GM12878 (cell line): ENCODE measurements at regions not wholly inside any gene's neighbourhood (a gene's known extent, or its start where the extent isn't known, plus 50 kb on each side); places are given as distances from the start of the nearest gene placed in this dataset.

Experiments used
- ATAC-seq: fragments of 200-7000 bp; cut with Tn5 transposase; 3 replicates; pipeline ENCODE4 v1.9.1; 2020; ENCODE audit warnings: mild to moderate bottlenecking, moderate library complexity
- BruUV-seq: library from RNA; stranded (reverse); fragments of 400-500 nt; replicated peaks from 2 replicates; lab custom pipeline; 2021; lab: Mats Ljungman, UMichigan
- CTCF ChIA-PET: fragments of 300-600 bp; sonication (Branson Sonifier 250); formaldehyde crosslinking; extraction: SDS; loops from one replicate; lab custom pipeline; 2021; ENCODE audit warnings: inconsistent platforms; lab: Yijun Ruan, JAX
- POLR2A ChIA-PET: fragments of 350-600 bp; formaldehyde crosslinking; extraction: SDS; loops from one replicate; lab custom pipeline; 2021; ENCODE audit warnings: inconsistent platforms; lab: Charles Lee
- RAD21 ChIA-PET: fragments of 300-600 bp; sonication (Branson Sonifier 250); formaldehyde crosslinking; loops from one replicate; lab custom pipeline; 2023; ENCODE audit warnings: antibody characterized with exemption; ENCODE audit not compliant: unreplicated experiment; lab: Charles Lee
- SMC1A ChIA-PET: fragments of 300-600 bp; sonication (Branson Sonifier 250); formaldehyde crosslinking; loops from one replicate; lab custom pipeline; 2023; ENCODE audit not compliant: unreplicated experiment, uncharacterized antibody; lab: Charles Lee
- DNase-seq: peaks from one replicate; pipeline ENCODE4 v3.0.0-alpha.2; 2011; ENCODE audit warnings: low read depth, low spot score
- FAIRE-seq: peaks from 3 replicates; lab custom pipeline; 2011; peaks lifted over from hg19 to GRCh38; lab: Jason Lieb, UNC
- H2AFZ ChIP-seq: 2 replicates; pipeline ENCODE4 v1.6.0; 2011; ENCODE audit warnings: low read depth, low read length, control low read depth; ENCODE audit not compliant: control insufficient read depth
- H3K27ac ChIP-seq: 2 replicates; pipeline ENCODE4 v1.5.1; 2011; ENCODE audit warnings: control low read depth; ENCODE audit not compliant: control insufficient read depth, insufficient read depth
- H3K27me3 ChIP-seq, 2 experiments: replicated peaks in 1 of 2; 2 replicates each; pipeline versions ENCODE4 v1.6.0 to v1.6.1; 2011; ENCODE audit warnings: low read length in 1 of 2; ENCODE audit not compliant: control insufficient read depth in 2 of 2, insufficient read depth in 2 of 2
- H3K36me3 ChIP-seq, 2 experiments: 2 replicates each; pipeline ENCODE4 v1.5.1; 2011; ENCODE audit warnings: low read length in 1 of 2; ENCODE audit not compliant: control insufficient read depth in 2 of 2, insufficient read depth in 2 of 2
- H3K4me1 ChIP-seq: 2 replicates; pipeline ENCODE4 v1.6.1; 2011; ENCODE audit warnings: mild to moderate bottlenecking, low read length, moderate library complexity, mixed read lengths; ENCODE audit not compliant: control insufficient read depth, insufficient read depth
- H3K4me2 ChIP-seq: 2 replicates; pipeline ENCODE4 v1.6.0; 2011; ENCODE audit warnings: control low read depth; ENCODE audit not compliant: control insufficient read depth, insufficient read depth
- H3K4me3 ChIP-seq: fragments of 200-600 bp; sonication (generic); 2 replicates; pipeline ENCODE4 v1.5.1; 2016
- H3K79me2 ChIP-seq: 2 replicates; pipeline ENCODE4 v1.6.0; 2011; ENCODE audit warnings: low read length; ENCODE audit not compliant: control insufficient read depth, insufficient read depth
- H3K9ac ChIP-seq: 2 replicates; pipeline ENCODE4 v1.8.0; 2011; ENCODE audit warnings: low read length, control low read depth, mixed read lengths; ENCODE audit not compliant: control insufficient read depth, insufficient read depth
- H3K9me3 ChIP-seq: replicated peaks from 3 replicates; pipeline ENCODE4 v1.5.1; 2011; ENCODE audit warnings: mild to moderate bottlenecking, low read length; ENCODE audit not compliant: control insufficient read depth, insufficient read depth
- H4K20me1 ChIP-seq: 2 replicates; pipeline ENCODE4 v1.6.0; 2011; ENCODE audit not compliant: control insufficient read depth, insufficient read depth
- CREB1 ChIP-seq: IDR thresholded peaks from 2 replicates; pipeline ENCODE4 v1.6.1; 2012; ENCODE audit warnings: low read depth, mild to moderate bottlenecking, inconsistent platforms
- JUND ChIP-seq: IDR thresholded peaks from 2 replicates; pipeline ENCODE4 v1.6.1; 2012; ENCODE audit warnings: low read depth, mild to moderate bottlenecking, low read length, improper control_type of control experiment, moderate library complexity
- NR2F1 ChIP-seq: fragments of 450-650 bp; conservative IDR thresholded peaks from 2 replicates; pipeline ENCODE4 v1.6.1; 2017; ENCODE audit warnings: mild to moderate bottlenecking
- PAX5 ChIP-seq: IDR thresholded peaks from 2 replicates; pipeline ENCODE4 v1.6.1; 2011; ENCODE audit warnings: low read depth, low read length, borderline replicate concordance
- POLR2A ChIP-seq: IDR thresholded peaks from 2 replicates; pipeline ENCODE4 v1.6.1; 2011; ENCODE audit warnings: low read depth, mild to moderate bottlenecking, low read length
- SMAD1 ChIP-seq: fragments of 450-650 bp; IDR thresholded peaks from 2 replicates; pipeline ENCODE4 v1.6.1; 2018; ENCODE audit warnings: mild to moderate bottlenecking, low read depth; ENCODE audit not compliant: partially characterized antibody
- SPI1 ChIP-seq: IDR thresholded peaks from 2 replicates; pipeline ENCODE4 v1.6.1; 2011; ENCODE audit warnings: low read depth, mild to moderate bottlenecking, low read length, moderate library complexity, borderline replicate concordance; ENCODE audit not compliant: insufficient read depth
- TCF7 ChIP-seq: IDR thresholded peaks from 2 replicates; pipeline ENCODE4 v1.6.1; 2014; ENCODE audit warnings: antibody characterized with exemption, borderline replicate concordance
- WGBS: methylation state at CpG from one replicate; pipeline ENCODE4 v1.1.6; 2016; ENCODE audit warnings: low lambda C conversion rate; ENCODE audit not compliant: insufficient replicate concordance, insufficient coverage; ENCODE audit errors: missing lambda C conversion rate; 5-methylcytosine and 5-hydroxymethylcytosine counted together
- in situ Hi-C: fragments of 300-500 bp; cut with MboI; formaldehyde crosslinking; loops from 9 replicates; pipeline ENCODE4 v1.14.3; 2018; ENCODE audit warnings: mixed read lengths
- intact Hi-C: fragments of 100-400 bp; cut with micrococcal nuclease; formaldehyde crosslinking; loops from one replicate; pipeline ENCODE4 v1.14.2; 2022; ENCODE audit not compliant: unreplicated experiment
- TF ChIP-seq, protein P1 (sequence below): fragments of 450-650 bp; IDR thresholded peaks from 2 replicates; pipeline ENCODE4 v1.6.1; 2017; ENCODE audit warnings: antibody characterized with exemption, mild to moderate bottlenecking, moderate library complexity
- TF ChIP-seq, protein P2 (sequence below): IDR thresholded peaks from 2 replicates; pipeline ENCODE4 v1.6.1; 2012; ENCODE audit warnings: low read depth, low read length, improper control_type of control experiment
- TF ChIP-seq, protein P3 (sequence below): fragments of 450-650 bp; IDR thresholded peaks from 2 replicates; pipeline ENCODE4 v1.6.1; 2018; ENCODE audit warnings: borderline replicate concordance, mild to moderate bottlenecking; ENCODE audit not compliant: partially characterized antibody

DNA sequence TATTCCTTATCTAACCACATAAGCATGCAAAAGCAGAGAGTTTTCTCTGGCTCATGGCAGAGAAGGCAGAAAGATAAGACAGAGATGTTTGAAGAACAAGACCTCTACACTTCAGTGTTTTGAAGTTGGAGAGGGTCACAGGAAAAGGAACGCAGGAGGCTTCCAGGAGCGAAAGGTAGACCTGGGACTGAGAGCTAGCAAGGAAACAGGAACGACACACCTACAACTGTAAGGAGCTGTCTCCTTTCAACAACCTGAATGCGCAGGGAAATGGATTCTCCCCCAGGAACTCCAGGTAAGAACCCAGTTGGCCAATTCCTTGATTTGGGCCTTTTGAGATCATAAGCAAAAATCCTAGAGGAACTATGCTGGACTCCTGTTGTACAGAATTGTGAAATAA lies 746.6 kb upstream of the DDX18 start:
- intact Hi-C loops: no loop called here
- FAIRE-seq (no peak), DNase-seq (no peak), ATAC-seq (no peak)
- Histone ChIP-seq H3K27ac (no peak overlapping the region), H3K27me3 (no peaks in the 10 kb centered on the region), H2AFZ (no peak overlapping the region), H3K9me3 (no peaks in the 10 kb centered on the region; the same call in 2 of the 3 replicates), H3K36me3 (no peaks in the 10 kb centered on the region), H3K4me2 (no peak overlapping the region), H3K4me3 (no peak overlapping the region)
- CTCF ChIA-PET: interaction anchor here (0.6 kb wide), 1 partner anchor 861 kb away, joined by 3 read pairs; no protein-coding TSS in a partner anchor
- no TSS peak for BruUV-seq
- in situ Hi-C loops: no loop called here
- POLR2A ChIA-PET: no interaction called here
- no peak for TF ChIP-seq JUND
- TF ChIP-seq SMAD1: no peak
- no peak for TF ChIP-seq TCF7
- TF ChIP-seq, protein P1, sequence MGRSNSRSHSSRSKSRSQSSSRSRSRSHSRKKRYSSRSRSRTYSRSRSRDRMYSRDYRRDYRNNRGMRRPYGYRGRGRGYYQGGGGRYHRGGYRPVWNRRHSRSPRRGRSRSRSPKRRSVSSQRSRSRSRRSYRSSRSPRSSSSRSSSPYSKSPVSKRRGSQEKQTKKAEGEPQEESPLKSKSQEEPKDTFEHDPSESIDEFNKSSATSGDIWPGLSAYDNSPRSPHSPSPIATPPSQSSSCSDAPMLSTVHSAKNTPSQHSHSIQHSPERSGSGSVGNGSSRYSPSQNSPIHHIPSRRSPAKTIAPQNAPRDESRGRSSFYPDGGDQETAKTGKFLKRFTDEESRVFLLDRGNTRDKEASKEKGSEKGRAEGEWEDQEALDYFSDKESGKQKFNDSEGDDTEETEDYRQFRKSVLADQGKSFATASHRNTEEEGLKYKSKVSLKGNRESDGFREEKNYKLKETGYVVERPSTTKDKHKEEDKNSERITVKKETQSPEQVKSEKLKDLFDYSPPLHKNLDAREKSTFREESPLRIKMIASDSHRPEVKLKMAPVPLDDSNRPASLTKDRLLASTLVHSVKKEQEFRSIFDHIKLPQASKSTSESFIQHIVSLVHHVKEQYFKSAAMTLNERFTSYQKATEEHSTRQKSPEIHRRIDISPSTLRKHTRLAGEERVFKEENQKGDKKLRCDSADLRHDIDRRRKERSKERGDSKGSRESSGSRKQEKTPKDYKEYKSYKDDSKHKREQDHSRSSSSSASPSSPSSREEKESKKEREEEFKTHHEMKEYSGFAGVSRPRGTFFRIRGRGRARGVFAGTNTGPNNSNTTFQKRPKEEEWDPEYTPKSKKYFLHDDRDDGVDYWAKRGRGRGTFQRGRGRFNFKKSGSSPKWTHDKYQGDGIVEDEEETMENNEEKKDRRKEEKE: no peak
- TF ChIP-seq, protein P2, sequence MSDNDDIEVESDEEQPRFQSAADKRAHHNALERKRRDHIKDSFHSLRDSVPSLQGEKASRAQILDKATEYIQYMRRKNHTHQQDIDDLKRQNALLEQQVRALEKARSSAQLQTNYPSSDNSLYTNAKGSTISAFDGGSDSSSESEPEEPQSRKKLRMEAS: no peak
- TF ChIP-seq, protein P3, sequence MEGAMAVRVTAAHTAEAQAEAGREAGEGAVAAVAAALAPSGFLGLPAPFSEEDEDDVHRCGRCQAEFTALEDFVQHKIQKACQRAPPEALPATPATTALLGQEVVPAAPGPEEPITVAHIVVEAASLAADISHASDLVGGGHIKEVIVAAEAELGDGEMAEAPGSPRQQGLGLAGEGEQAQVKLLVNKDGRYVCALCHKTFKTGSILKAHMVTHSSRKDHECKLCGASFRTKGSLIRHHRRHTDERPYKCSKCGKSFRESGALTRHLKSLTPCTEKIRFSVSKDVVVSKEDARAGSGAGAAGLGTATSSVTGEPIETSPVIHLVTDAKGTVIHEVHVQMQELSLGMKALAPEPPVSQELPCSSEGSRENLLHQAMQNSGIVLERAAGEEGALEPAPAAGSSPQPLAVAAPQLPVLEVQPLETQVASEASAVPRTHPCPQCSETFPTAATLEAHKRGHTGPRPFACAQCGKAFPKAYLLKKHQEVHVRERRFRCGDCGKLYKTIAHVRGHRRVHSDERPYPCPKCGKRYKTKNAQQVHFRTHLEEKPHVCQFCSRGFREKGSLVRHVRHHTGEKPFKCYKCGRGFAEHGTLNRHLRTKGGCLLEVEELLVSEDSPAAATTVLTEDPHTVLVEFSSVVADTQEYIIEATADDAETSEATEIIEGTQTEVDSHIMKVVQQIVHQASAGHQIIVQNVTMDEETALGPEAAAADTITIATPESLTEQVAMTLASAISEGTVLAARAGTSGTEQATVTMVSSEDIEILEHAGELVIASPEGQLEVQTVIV: no peak
- no peak for TF ChIP-seq POLR2A
- TF ChIP-seq PAX5: no peak
- no peak for TF ChIP-seq SPI1
- no peak for TF ChIP-seq NR2F1
- TF ChIP-seq CREB1: no peak
- TF ChIP-seq, all 136 proteins: peak for 0
- H3K9ac ChIP-seq: no peak overlapping the region
- RAD21 ChIA-PET: no interaction called here
- H3K79me2 ChIP-seq: no peaks in the 10 kb centered on the region
- no peaks in the 10 kb centered on the region for H4K20me1 ChIP-seq
- SMC1A ChIA-PET: no interaction called here
- no peaks in the 10 kb centered on the region for H3K4me1 ChIP-seq
- 44% methylated on average over 4 of the region's 4 CpGs for WGBS
